T-helper 2 cell treated with Interferon-gamma antibody and Interleukin-4, amounts not matched to agents 100 ng/mL and 5 ng/mL, for 36 hours (primary cell): ENCODE measurements at regions not wholly inside any gene's neighbourhood (a gene's known extent, or its start where the extent isn't known, plus 50 kb on each side); places are given as distances from the start of the nearest gene placed in this dataset.

Experiments used
- intact Hi-C: fragments of 100-400 bp; cut with micrococcal nuclease; formaldehyde crosslinking; loops from one replicate; pipeline ENCODE4 v1.15.1; 2023

- intact Hi-C loops, result no loop called here
Measured at GRCh38 chr2:128714851-128715312, 396.2 kb upstream of the HS6ST1 start.

- intact Hi-C loops, result no loop called here
Measured at GRCh38 chr2:128715360-128715759, 396.7 kb upstream of the HS6ST1 start.

- intact Hi-C loops, result no loop called here
Measured at GRCh38 chr2:128716299-128716721, 397.6 kb upstream of the HS6ST1 start.

GRCh38 chr2:128717758-128718710, 399.4 kb upstream of the HS6ST1 start:
- intact Hi-C loops, result no loop called here

- intact Hi-C loops, result no loop called here
Measured at GRCh38 chr2:128720080-128721022, 401.7 kb upstream of the HS6ST1 start.

- intact Hi-C loops, result no loop called here
Measured at GRCh38 chr2:128721096-128721495, 402.4 kb upstream of the HS6ST1 start.

- intact Hi-C loops, result no loop called here
Measured at GRCh38 chr2:128722489-128722888, 403.8 kb upstream of the HS6ST1 start.

GRCh38 chr2:128724547-128724946, 405.9 kb upstream of the HS6ST1 start:
- intact Hi-C loops, result no loop called here

- intact Hi-C loops, result no loop called here
Measured at GRCh38 chr2:128724972-128725371, 406.3 kb upstream of the HS6ST1 start.

GRCh38 chr2:128726236-128726635, 407.6 kb upstream of the HS6ST1 start:
- intact Hi-C loops, result no loop called here

GRCh38 chr2:128726911-128727310, 408.2 kb upstream of the HS6ST1 start:
- intact Hi-C loops, result no loop called here

GRCh38 chr2:128727404-128727803, 408.7 kb upstream of the HS6ST1 start:
- intact Hi-C loops, result no loop called here

- intact Hi-C loops, result no loop called here
Measured at GRCh38 chr2:128727914-128728313, 409.2 kb upstream of the HS6ST1 start.

- intact Hi-C loops, result no loop called here
Measured at GRCh38 chr2:128729051-128729450, 410.4 kb upstream of the HS6ST1 start.

GRCh38 chr2:128731994-128732650, 413.5 kb upstream of the HS6ST1 start:
- intact Hi-C loops, result no loop called here

- intact Hi-C loops, result no loop called here
Measured at GRCh38 chr2:128732976-128733431, 414.3 kb upstream of the HS6ST1 start.

- intact Hi-C loops, result no loop called here
Measured at GRCh38 chr2:128733450-128733849, 414.8 kb upstream of the HS6ST1 start.

GRCh38 chr2:128734521-128735295, 416.0 kb upstream of the HS6ST1 start:
- intact Hi-C loops, result loop anchor here (5.0 kb wide), 2 partner anchors 412 to 1113 kb away; no protein-coding TSS in a partner anchor

- intact Hi-C loops, result loop anchor here (5.0 kb wide), 2 partner anchors 413 to 1112 kb away; no protein-coding TSS in a partner anchor
Measured at GRCh38 chr2:128735296-128735960, 416.8 kb upstream of the HS6ST1 start.
